Lower lobe of right lung (tissue), 2 donors: ENCODE measurements at regions not wholly inside any gene's neighbourhood (a gene's known extent, or its start where the extent isn't known, plus 50 kb on each side); places are given as distances from the start of the nearest gene placed in this dataset.
A peak's percentile ranks its signal among the peaks of the same experiment; 100 is the strongest.

ENCODE experiments used
- ATAC-seq, 2 donors: fragments of 200-7000 bp; cut with Tn5 transposase; one replicate each; pipeline ENCODE4 v1.9.1; 2020 to 2022; ENCODE audit warnings: mild to moderate bottlenecking in 2 of 2, moderate library complexity in 2 of 2
- DNase-seq: peaks from one replicate; pipeline ENCODE4 v3.0.0-alpha.2; 2020
- H3K27ac ChIP-seq: fragments of 200-600 bp; one replicate; pipeline ENCODE4 v1.8.0; 2022
- H3K27me3 ChIP-seq: fragments of 200-600 bp; one replicate; pipeline ENCODE4 v1.8.0; 2022; ENCODE audit warnings: low read depth
- H3K36me3 ChIP-seq: fragments of 200-600 bp; one replicate; pipeline ENCODE4 v1.8.0; 2022; ENCODE audit warnings: mild to moderate bottlenecking
- H3K4me1 ChIP-seq: fragments of 200-600 bp; one replicate; pipeline ENCODE4 v1.8.0; 2022
- H3K4me3 ChIP-seq: fragments of 200-600 bp; one replicate; pipeline ENCODE4 v1.8.0; 2022; ENCODE audit warnings: mild to moderate bottlenecking
- H3K9me3 ChIP-seq: fragments of 200-600 bp; one replicate; pipeline ENCODE4 v1.8.0; 2022
- intact Hi-C: fragments of 100-400 bp; cut with DNase I; formaldehyde crosslinking; loops from one replicate; pipeline ENCODE4 v1.11.0; 2022
- TF ChIP-seq, protein P1 (sequence below): fragments of 200-600 bp; IDR thresholded peaks from one replicate; pipeline ENCODE4 v1.8.0; 2022; ENCODE audit warnings: antibody characterized with exemption, mild to moderate bottlenecking
- donor health status: DM: no; HTN: yes; CAD: no; lungs with severe emphysema.

DNA sequence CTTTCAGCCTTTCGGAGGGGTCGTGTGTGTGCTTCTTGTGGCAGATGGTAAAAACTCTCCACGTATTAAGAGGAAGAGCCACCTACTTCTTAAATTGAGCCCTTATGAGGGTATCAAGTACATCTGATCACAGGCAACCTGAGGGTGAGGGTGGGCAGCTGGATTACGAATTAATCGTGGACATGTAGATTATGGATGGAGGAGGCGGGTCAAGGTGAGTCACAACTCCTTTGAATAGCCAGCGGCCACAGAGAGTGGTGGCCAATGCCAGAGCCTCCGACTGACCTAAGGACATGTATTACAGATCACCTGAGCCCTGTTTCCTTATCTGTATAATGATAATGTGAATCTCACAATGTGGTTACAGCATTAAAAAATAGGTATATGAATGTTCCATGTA is 1083.9 kb downstream of the SORCS3 start:
- Histone ChIP-seq H3K4me1 (no peaks in the 10 kb centered on the region), H3K36me3 (no peaks in the 10 kb centered on the region), H3K9me3 (no peaks in the 10 kb centered on the region), H3K27me3 (no peaks in the 10 kb centered on the region), H3K4me3 (no peak overlapping the region), H3K27ac (no peak overlapping the region)
- ATAC-seq (no peak), DNase-seq (no peak)
- intact Hi-C loops, result no loop called here
- TF ChIP-seq, protein P1, sequence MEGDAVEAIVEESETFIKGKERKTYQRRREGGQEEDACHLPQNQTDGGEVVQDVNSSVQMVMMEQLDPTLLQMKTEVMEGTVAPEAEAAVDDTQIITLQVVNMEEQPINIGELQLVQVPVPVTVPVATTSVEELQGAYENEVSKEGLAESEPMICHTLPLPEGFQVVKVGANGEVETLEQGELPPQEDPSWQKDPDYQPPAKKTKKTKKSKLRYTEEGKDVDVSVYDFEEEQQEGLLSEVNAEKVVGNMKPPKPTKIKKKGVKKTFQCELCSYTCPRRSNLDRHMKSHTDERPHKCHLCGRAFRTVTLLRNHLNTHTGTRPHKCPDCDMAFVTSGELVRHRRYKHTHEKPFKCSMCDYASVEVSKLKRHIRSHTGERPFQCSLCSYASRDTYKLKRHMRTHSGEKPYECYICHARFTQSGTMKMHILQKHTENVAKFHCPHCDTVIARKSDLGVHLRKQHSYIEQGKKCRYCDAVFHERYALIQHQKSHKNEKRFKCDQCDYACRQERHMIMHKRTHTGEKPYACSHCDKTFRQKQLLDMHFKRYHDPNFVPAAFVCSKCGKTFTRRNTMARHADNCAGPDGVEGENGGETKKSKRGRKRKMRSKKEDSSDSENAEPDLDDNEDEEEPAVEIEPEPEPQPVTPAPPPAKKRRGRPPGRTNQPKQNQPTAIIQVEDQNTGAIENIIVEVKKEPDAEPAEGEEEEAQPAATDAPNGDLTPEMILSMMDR, result no peak

DNA sequence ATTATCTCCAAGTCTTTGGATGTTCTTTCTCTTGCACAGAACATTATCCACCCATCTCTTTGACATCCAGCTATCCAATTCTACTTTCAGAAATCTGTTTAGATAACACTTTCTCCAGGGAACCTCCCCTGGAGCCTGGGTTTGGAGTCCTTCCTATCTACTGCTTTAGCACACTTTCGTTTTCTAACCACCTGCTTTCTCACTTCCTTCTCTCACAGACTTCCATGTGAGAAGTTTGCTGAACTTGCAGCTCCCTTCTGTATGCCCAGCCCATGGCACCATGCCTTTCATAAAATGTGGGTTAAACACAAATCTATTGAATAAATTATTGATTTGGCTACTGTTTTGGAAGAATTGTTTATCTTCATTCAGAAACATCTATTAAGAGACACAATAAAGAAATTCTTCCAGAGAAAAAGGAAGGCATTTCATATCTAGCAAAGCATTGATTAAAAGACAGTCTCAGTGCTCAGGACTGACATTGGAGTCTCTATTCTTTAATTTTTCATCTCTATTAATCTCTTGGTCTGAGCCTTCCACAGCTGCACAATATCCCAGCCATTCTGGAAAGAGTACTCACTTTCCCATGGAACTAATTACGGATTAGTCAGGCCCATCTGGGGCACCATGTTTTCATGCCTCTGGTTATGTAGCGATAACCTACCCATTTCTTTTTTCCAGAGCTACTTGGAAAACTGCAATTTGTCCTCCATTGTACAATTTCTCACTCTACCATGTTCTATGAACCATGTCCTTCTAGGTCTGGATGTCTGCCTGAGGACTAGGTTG is 1077.3 kb downstream of the SORCS3 start:
- DNase-seq, result no peak
- no peak for ATAC-seq
- Histone ChIP-seq H3K4me1 (no peaks in the 10 kb centered on the region), H3K27me3 (no peaks in the 10 kb centered on the region), H3K4me3 (no peak overlapping the region), H3K27ac (no peak overlapping the region), H3K9me3 (no peaks in the 10 kb centered on the region), H3K36me3 (no peaks in the 10 kb centered on the region)
- intact Hi-C loops, result no loop called here
- TF ChIP-seq, protein P1, result no peak

DNA sequence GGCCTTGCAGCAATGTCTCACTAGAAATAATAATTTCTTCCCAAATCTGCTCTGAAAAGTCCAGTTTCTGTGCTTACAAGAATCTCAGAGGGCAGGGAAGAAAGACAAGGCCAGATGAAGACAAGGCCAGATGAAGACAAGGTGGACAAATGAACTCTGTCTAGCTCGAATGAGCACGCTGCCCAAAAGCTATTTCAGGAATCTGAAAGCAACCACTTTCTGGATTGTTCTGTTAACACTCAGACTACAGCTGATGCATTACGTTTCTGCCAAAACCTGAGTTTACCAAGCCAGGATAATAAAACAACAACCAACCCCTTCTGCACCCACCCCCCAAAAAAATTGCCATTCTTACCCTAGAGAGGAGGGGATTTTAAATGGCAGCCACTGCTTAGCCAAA is 1073.6 kb downstream of the SORCS3 start:
- DNase-seq (no peak), ATAC-seq (no peak)
- Histone ChIP-seq H3K27ac (no peak overlapping the region), H3K4me3 (no peak overlapping the region), H3K4me1 (no peaks in the 10 kb centered on the region), H3K9me3 (no peaks in the 10 kb centered on the region), H3K27me3 (no peaks in the 10 kb centered on the region), H3K36me3 (no peaks in the 10 kb centered on the region)
- intact Hi-C loops, result no loop called here
- TF ChIP-seq, protein P1, result no peak

DNA sequence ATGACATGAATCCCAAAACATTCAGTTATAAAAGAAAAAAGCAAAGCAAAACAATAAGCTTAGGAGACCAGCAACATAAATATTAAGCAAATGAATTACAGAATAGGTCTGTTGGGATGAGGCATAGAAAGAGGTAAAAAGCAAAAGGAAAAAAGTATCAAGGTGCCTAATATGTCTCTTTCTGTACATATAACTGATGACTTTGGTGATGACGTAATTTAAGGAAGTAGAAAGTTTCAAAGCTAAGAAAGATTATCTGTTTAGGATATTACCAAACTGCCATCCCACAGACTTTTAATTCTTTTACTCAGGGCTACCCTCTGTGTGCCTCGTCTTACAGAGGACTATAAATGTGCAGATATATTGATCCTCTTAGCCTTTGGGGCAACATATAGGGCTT is 1066.5 kb downstream of the SORCS3 start:
- Histone ChIP-seq H3K36me3 (no peaks in the 10 kb centered on the region), H3K9me3 (no peaks in the 10 kb centered on the region), H3K4me3 (no peak overlapping the region), H3K27me3 (no peaks in the 10 kb centered on the region), H3K4me1 (no peaks in the 10 kb centered on the region), H3K27ac (no peak overlapping the region)
- TF ChIP-seq, protein P1, result no peak
- DNase-seq, result no peak
- intact Hi-C loops, result no loop called here
- ATAC-seq, result no peak

DNA sequence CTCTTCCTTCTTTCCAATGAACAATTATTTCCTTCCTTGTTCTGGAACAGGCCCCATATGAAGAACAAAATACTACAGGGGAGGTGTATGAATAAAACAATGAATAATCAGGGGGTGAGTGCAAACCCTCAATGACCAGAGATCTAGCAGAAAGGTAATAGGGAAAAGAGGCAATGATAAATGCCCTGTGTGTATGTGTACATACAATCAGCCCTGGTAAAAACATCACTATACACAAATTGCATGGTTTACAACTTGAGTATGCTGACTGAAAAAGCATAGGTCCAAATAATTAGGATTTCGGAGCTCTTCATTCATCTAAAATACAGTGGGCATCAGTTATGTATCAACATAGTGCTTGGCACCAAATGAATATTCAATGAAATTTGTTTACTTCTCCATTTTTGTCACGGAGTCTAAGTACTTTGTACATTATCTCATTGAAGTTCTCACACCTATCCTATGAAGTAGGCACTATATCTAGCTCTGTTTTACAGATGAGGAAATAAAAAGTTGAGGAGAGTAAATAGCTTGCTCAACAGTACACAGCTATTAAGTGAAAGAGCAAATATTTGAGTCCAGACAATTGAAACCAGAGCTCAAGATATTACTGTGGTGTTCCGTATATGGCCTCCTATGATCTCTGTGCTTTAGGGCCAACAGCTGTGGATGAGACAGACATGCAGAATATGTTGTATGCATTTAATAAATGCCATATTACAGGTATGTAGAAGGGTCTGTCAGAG is 1065.4 kb downstream of the SORCS3 start:
- Histone ChIP-seq H3K27ac (no peak overlapping the region), H3K4me1 (no peaks in the 10 kb centered on the region), H3K27me3 (no peaks in the 10 kb centered on the region), H3K9me3 (no peaks in the 10 kb centered on the region), H3K4me3 (no peak overlapping the region), H3K36me3 (no peaks in the 10 kb centered on the region)
- intact Hi-C loops, result no loop called here
- TF ChIP-seq, protein P1, result no peak
- no peak for DNase-seq
- peak; percentile 78 to 94 for ATAC-seq
